IPS-11a (cell line): ENCODE measurements at regions not wholly inside any gene's neighbourhood (a gene's known extent, or its start where the extent isn't known, plus 50 kb on each side); places are given as distances from the start of the nearest gene placed in this dataset.
"Not testable (repeated sequence)": the region's sequence is repeated elsewhere in the genome, so short reads cannot be mapped to it uniquely, and the experiment has no call there.

Source experiments
- H3K4me3 ChIP-seq: one replicate; pipeline ENCODE4 v1.5.1; 2013; ENCODE audit warnings: low read depth, low read length, control low read depth

GRCh38 chr22:25453058-25453457 is 111.4 kb upstream of the GRK3 start:
- no peak overlapping the region for H3K4me3 ChIP-seq

GRCh38 chr22:25453557-25453956 is 110.9 kb upstream of the GRK3 start:
- H3K4me3 ChIP-seq = no peak overlapping the region

DNA sequence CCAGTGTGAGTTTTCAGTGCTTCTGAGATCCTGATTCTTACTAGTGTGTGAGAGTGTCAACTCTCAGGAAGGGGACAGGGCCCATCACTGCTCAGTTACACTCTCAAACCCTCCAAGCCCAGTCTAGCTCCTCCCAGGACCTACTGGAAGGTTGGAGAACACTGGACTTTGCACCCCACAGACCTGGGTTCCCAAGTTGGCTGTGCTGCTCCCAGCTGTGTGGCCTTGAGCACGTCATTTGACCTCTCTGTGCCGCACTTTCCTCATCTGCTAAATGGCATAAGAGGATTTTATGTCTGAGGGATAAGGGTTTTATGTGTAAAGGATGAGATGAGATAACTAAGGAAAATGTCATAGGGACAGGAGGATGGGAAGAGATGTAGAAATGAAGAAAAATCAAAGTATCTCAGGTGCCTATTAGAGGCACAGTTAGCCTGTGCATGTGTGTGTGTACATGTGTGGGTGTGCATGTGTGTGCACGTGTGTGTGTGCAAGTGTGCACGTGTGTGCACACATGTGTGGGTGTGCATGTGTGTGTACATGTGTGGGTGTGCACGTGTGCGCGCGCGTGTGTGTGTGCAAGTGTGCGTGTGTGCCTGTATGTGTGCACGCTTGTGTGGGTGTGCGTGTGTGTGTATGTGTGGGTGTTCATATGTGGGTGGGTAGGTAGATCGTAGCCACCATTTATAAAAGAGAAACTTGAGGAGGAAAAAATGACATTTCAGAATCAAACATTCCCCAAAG is 108.0 kb upstream of the GRK3 start:
- H3K4me3 ChIP-seq = not testable (repeated sequence)

DNA sequence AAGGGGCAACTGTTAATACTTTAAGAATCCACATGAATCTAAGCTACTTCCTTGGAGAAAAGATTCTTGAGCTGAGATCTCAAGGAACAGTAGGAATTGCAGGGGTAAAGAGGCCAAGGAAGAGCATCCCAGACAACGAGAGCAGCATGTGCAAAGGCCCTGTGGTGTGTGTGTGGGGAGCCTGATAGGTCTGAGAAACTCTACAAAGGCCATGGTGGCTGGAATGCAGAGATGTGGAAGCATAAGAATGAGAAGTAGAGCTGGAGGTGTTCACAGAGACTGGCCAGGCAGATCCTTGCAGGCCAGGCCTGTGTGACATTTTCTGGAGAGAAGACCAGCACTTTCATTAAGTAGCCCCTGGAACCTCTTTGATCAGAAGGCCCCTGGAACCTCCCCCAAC is 105.8 kb upstream of the GRK3 start:
- H3K4me3 ChIP-seq = not testable (repeated sequence)

GRCh38 chr22:25460682-25461081 is 103.8 kb upstream of the GRK3 start:
- not testable (repeated sequence) for H3K4me3 ChIP-seq

GRCh38 chr22:25461301-25461700 is 103.2 kb upstream of the GRK3 start:
- H3K4me3 ChIP-seq = no peak overlapping the region

DNA sequence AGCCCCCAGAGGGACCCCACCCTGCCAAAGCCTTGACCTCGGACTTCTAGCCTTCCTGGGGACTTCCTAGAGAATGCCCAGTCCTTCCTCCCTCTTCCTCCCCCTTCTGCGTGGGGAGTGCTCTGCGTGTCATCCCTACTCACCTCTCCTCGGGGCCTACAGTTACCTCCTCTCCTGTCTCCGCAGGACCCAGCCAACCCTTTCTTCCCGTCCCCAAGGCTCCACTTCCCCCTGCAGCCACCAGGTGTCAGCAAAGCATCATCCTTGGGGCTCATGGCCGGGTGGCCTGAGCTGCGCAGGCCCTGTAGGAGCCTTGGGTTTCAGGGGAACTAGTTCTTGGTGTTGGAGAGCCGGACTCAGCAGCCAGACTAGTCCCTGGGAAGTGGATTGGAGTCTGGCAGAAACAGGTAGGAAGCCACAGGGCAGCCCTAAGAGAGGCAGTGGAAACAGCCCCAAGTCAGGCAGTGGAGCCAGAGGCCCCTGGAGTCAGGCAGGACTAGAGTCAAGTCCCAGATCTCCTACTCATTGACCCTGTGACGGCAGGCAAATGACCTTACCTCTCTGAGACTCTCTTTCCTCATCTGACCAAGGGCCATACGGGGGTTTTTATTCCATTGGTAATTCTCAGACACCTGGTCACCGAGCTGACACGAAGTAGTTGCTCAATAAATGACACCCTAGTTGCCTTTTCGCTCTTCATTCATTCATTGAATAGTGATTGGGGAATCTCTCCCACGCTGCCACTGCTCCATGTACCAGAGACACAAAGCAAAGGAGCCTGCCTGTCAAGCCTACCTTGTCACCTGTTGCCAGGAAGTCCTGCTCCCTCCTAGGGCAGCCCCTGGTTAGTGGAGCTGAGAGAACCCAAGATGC is 101.8 kb upstream of the GRK3 start:
- not testable (repeated sequence) for H3K4me3 ChIP-seq

GRCh38 chr22:25463347-25463628 is 101.2 kb upstream of the GRK3 start:
- not testable (repeated sequence) for H3K4me3 ChIP-seq

DNA sequence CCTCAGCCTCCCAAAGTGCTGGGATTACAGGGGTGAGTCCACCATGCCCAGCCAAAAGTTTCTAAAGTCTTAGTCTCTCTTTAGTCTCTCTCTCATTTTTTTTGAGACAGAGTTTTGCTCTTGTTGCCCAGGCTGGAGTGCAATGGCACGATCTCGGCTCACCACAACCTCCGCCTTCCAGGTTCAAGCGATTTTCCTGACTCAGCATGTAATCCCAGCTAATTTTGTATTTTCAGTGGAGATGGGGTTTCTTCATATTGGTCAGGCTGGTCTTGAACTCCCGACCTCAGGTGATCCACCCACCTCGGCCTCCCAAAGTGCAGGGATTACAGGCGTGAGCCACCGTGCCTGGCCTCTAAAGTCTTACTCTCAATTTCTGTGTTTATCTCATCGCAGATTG is 100.1 kb upstream of the GRK3 start:
- H3K4me3 ChIP-seq = not testable (repeated sequence)

- H3K4me3 ChIP-seq = no peak overlapping the region
These were observed 98.5 kb upstream of the GRK3 start for GRCh38 chr22:25465949-25466348.

DNA sequence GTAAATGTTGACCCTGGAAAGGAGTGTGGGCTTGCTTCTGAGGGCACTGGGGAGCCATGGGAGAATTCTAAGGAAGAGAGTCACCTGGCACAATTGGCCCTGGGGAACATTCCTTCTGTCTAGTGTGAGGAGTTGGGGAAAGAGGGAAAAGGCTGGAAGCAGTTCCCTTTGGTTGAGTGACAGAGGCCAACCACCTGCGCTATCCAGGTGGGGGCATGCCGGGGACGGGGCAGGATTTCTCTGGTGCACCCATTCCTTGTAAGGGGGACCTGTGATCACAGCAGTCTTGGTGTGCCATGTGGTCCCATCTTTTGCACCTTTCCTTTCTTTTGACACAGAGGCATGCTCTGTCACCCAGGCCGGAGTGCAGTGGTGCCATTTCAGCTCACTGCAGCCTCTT is 92.1 kb upstream of the GRK3 start:
- H3K4me3 ChIP-seq = no peak overlapping the region

DNA sequence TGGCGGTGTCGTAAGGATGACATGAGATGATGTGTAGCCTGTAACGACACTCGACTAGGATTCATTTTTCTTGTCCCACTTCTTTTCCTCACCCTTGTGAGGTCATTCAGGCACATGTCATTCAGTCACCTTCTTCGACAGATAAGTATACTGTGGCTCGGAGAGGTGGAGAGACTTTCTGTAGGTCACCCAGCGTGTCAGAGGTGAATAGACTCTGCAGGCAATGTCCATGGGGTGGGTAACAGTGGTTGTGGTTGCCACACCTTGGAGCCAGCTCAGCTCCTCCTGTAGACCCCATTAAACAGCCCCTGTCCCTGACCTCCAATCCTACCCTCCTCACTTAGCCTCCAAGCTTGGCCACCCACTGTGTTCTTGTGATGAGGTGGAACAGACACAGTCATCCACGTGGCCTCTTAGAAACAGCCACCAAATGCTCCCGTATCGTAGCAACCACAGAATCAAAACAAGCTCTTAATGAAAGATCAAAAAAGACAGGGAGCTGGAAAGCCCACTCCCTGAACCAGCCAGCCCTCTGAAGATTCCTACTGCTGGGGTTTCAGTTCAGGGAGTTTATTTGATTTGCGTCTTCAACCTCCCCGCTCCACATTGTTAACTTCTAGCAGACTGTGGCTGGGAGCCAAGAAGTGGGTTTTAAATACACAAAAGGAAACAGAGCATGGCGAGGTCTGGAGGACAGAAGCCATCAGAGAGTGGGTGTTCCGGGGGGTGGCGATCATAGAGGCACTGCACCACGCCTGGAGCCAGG is 89.0 kb upstream of the GRK3 start:
- no peak overlapping the region for H3K4me3 ChIP-seq

DNA sequence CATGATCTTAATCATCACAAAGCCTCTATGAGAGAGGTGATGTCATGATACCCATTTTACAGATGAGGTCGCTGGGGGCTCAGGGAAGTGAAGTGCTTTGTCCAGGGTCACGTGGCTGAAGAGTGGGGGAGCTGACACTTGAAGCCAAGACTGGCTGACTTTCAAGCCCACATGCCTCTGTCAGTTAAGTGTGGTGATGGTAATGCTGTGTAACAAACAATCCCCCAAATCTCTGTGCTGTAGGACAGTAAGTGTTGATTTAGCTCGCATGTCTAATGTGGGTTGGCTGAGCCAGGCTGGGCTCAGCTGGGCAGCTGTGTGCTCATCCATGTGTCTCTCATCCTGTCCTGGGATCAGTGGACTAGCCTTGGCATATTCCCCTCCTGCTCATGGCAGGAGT is 87.1 kb upstream of the GRK3 start:
- no peak overlapping the region for H3K4me3 ChIP-seq

DNA sequence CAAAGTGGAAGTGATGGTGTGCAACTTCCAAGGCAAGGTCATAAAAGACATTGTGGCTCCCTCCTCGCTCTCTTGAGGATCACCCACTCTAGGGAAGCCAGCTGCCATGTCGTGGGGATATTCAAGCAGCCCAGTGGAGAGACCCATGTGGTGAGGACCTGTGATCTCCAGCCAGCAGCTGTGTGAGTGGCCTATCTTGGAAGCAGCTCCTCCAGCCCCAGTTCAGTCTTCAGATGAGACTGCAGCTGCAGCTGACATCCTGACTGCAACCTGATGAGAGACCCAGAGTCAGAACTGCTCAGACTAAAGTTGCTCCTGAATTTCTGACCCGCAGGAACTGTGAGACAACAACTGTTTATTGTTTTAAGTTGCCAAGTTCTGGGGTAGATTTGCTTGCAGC is 86.4 kb upstream of the GRK3 start:
- H3K4me3 ChIP-seq = no peak overlapping the region

DNA sequence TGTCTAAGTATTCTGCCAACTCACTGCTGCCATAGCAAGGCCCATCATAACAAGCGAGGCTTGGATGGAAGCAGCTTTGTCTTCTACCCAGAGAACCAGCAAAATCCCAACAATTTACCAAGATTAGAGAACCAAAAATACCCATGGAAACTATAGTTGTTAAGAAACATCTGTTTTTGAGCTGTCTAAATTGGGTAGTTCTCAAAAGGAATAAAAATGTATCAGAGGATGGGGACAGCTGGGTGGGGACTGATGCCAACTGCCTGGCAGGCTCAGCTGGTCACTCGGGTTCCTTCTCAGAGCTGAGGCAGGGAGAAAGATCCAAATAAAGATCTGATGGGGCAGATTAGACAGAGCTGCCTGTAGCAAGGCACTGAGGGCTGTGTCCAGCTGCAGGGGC is 85.9 kb upstream of the GRK3 start:
- no peak overlapping the region for H3K4me3 ChIP-seq

DNA sequence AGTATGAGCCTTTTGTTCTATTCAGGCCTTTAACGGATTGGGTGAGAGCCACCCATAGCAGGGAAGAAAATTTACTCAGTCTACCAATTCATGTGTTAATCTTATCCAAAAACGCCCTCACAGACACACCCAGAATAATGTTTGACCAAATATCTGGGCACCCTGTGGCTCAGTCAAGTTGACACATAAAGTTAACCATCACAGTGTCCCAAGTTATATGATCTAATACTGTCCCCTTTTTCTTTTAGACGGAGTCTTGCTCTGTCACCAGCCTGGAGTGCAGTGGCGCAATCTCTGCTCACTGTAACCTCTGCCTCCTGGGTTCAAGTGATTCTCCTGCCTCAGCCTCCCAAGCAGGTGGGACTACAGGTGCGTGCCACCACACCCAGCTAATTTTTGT is 83.6 kb upstream of the GRK3 start:
- not testable (repeated sequence) for H3K4me3 ChIP-seq

DNA sequence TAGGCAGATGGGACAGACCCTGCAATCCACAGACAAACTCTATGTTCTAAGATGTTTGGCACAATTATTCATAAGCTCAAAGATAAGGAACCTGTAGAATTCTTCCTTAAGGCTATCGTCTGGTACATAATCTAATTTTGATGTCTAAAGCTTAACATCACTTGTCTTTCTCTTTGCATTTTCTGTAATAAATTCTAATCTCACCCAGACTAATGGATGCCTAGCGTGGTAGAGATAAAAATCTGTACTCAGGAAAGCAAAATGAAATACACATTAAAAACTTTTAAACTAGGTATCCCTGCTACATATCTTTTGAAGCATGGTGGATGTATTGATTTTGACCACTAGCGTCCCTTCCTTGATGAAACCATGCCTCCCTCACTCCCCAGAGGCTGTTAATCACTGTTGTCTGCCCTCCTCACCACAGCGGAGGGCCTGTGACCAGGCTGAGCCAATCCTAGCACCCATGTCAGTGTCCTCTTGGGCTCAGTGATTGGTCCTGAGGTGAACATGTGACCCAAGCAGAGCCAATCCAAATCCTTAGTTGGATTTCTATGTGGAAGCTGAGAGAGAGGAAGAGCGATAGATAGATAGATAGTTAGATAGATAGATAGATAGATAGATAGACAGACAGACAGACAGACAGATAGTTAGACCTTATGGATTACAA is 82.2 kb upstream of the GRK3 start:
- no peak overlapping the region for H3K4me3 ChIP-seq

- no peak overlapping the region for H3K4me3 ChIP-seq
These were observed 81.4 kb upstream of the GRK3 start for GRCh38 chr22:25482868-25483639.

- H3K4me3 ChIP-seq = no peak overlapping the region
These were observed 80.5 kb upstream of the GRK3 start for GRCh38 chr22:25483931-25484330.

DNA sequence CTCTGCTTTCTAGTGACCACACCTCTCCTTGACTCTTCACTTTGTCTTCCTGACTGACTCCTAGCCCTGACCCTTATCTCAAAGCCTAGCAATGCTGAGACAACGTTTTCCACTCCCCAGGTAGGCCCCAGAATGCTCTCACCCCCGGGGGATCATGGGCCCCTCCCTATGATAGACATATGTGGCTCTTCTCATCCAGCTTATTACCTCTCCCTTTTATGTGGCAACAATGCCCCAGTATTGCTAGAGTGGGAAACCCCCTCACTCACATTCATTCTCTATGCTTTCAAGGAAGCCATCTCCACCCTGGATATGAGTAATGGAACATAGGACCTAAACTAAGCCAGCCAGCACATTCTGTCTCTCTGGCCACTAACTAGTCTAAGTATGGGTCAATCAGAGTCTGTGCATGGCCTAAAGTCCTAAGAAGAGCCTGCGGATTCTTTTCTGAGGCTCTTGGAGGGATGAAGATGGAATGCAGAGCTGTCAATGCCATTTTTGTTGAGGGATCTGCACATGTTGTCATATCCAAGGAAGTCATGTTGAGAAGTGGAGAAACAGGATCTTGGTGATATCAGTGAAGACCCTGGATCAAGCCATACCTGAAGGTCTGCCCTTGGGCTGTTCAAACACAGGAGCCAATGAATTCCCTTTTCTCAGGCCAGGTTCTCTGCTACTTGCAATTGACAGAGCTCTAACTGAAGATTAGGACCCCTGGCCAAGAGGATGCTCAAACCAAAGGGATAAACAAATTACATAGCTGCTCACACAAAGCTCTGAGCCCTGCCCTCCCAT is 79.8 kb upstream of the GRK3 start:
- no peak overlapping the region for H3K4me3 ChIP-seq
